ENCODE measurements at regions not wholly inside any gene's neighbourhood (a gene's known extent, or its start where the extent isn't known, plus 50 kb on each side); places are given as distances from the start of the nearest gene placed in this dataset.

GRCh38 chr5:28265877-28266276 lies 1227.5 kb upstream of the CDH9 start:
- H3K4me2 ChIP-seq (ENCODE audit: insufficient read depth in 1 of 2, low read depth in 2 of 2, low read length in 2 of 2) = no peak overlapping the region
- no peak overlapping the region for H2BK15ac ChIP-seq (ENCODE audit: low read length)
- H3K9me3 ChIP-seq (ENCODE audit: insufficient read depth in 2 of 2, low read depth in 1 of 2, low read length in 1 of 2) = no peaks in the 10 kb centered on the region
- H3K4ac ChIP-seq (replicated peaks; ENCODE audit: insufficient read length, low read depth, low read length) = no peak overlapping the region
- DNase-seq (ENCODE audit: low read depth in 1 of 2, low spot score in 2 of 2) (no peak), FAIRE-seq (no peak)
- H2AK5ac ChIP-seq (ENCODE audit: low read depth, low read length) = no peak overlapping the region
- no peak overlapping the region for H4K5ac ChIP-seq (ENCODE audit: insufficient read length, low read depth, low read length)
- H2BK20ac ChIP-seq (ENCODE audit: low read length) = no peak overlapping the region
- no peaks in the 10 kb centered on the region for H3K36me3 ChIP-seq (ENCODE audit: control insufficient read depth in 2 of 4, insufficient read depth in 4 of 4, low read length in 3 of 4)
- no peaks in the 10 kb centered on the region for H3K23me2 ChIP-seq (ENCODE audit: low read depth, low read length)
- H3K27me3 ChIP-seq (replicated peaks in 1 of 4; ENCODE audit: control insufficient read depth in 3 of 4, extremely low read depth in 1 of 4, insufficient read depth in 3 of 4, low read length in 3 of 4) = peaks cover 0 to 1% (median 0%) of the 10 kb centered on the region in 4 experiments; a peak in 1 of 7 replicates
- H3K79me1 ChIP-seq (ENCODE audit: low read depth, low read length) = no peaks in the 10 kb centered on the region
- H4K20me1 ChIP-seq (replicated peaks in 1 of 2; ENCODE audit: control insufficient read depth in 1 of 2, insufficient read depth in 2 of 2, low read length in 2 of 2) = no peaks in the 10 kb centered on the region
- no peak overlapping the region for H3K23ac ChIP-seq (ENCODE audit: insufficient read length)
- no peak overlapping the region for H3K27ac ChIP-seq (ENCODE audit: low read depth, low read length)
- no peak overlapping the region for H3K9ac ChIP-seq (replicated peaks in 1 of 4; ENCODE audit: extremely low read depth in 1 of 4, low read depth in 3 of 4, low read length in 3 of 4)
- no peak overlapping the region for H4K91ac ChIP-seq (replicated peaks; ENCODE audit: insufficient read length, low read length)
- no peak overlapping the region for H2BK12ac ChIP-seq (ENCODE audit: low read depth, low read length)
- H3K18ac ChIP-seq (ENCODE audit: extremely low read depth, low read length) = no peak overlapping the region
- no peak overlapping the region for H4K8ac ChIP-seq (ENCODE audit: extremely low read depth, insufficient read depth, low read length)
- no peak overlapping the region for H2BK120ac ChIP-seq (replicated peaks; ENCODE audit: low read depth, low read length)
- no peaks in the 10 kb centered on the region for H3K79me2 ChIP-seq (ENCODE audit: control insufficient read depth in 1 of 2, insufficient read depth in 2 of 2, low read length in 2 of 2)
- CTCF ChIA-PET (ENCODE audit: partially characterized antibody) = interaction anchor here (1.0 kb wide), 1 partner anchor 12 kb away, joined by 5 read pairs; no protein-coding TSS in a partner anchor
- no peak overlapping the region for H2BK5ac ChIP-seq (ENCODE audit: low read depth, low read length)
- 58% methylated on average over 2 of the region's 2 CpGs; no CpG with 5 or more reads in 1 of the 2 experiments for WGBS, 2 experiments (ENCODE audit: extremely low coverage in 1 of 2, insufficient coverage in 1 of 2, insufficient read length in 1 of 2, insufficient replicate concordance in 2 of 2, low coverage in 1 of 2, low lambda C conversion rate in 2 of 2, missing lambda C conversion rate in 1 of 2)
- POLR2A ChIA-PET (ENCODE audit: partially characterized antibody) = no interaction called here
- H3K56ac ChIP-seq (replicated peaks; ENCODE audit: insufficient read length, low read depth, low read length) = no peak overlapping the region
- no peaks in the 10 kb centered on the region for H3K4me1 ChIP-seq (replicated peaks in 1 of 4; ENCODE audit: control insufficient read depth in 3 of 4, insufficient read depth in 4 of 4, low read length in 3 of 4)
- no peak overlapping the region for H3K14ac ChIP-seq (ENCODE audit: insufficient read length)
- peak overlapping the region; percentile 85; the same call in 1 of the 2 replicates for H2AFZ ChIP-seq (ENCODE audit: low read length)
- H3K4me3 ChIP-seq (ENCODE audit: extremely low read depth in 1 of 4, insufficient read depth in 2 of 4, low read depth in 3 of 4, low read length in 4 of 4) = no peak overlapping the region
- TF ChIP-seq, protein P1, sequence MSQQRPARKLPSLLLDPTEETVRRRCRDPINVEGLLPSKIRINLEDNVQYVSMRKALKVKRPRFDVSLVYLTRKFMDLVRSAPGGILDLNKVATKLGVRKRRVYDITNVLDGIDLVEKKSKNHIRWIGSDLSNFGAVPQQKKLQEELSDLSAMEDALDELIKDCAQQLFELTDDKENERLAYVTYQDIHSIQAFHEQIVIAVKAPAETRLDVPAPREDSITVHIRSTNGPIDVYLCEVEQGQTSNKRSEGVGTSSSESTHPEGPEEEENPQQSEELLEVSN (IDR thresholded peaks at IDR 0.05) = no peak

All from H1 (cell line).